ENCODE measurements at regions not wholly inside any gene's neighbourhood (a gene's known extent, or its start where the extent isn't known, plus 50 kb on each side); places are given as distances from the start of the nearest gene placed in this dataset.
"Not testable (repeated sequence)": the region's sequence is repeated elsewhere in the genome, so short reads cannot be mapped to it uniquely, and the experiment has no call there.

- no peak for TF ChIP-seq CTCF (IDR thresholded peaks at IDR 0.05; ENCODE audit: insufficient read depth, low read depth, low read length, missing control alignments)
- no peak overlapping the region for H3K4me3 ChIP-seq (ENCODE audit: low read depth, low read length)
- DNase-seq (ENCODE audit: low read depth): no peak
Measured at GRCh38 chr4:4658052-4658451, 116.2 kb upstream of the STX18 start.

- DNase-seq (ENCODE audit: low read depth): no peak
- H3K4me3 ChIP-seq (ENCODE audit: low read depth, low read length): no peak overlapping the region
- no peak for TF ChIP-seq CTCF (IDR thresholded peaks at IDR 0.05; ENCODE audit: insufficient read depth, low read depth, low read length, missing control alignments)
Measured at GRCh38 chr4:4656977-4657376, 115.1 kb upstream of the STX18 start.

- DNase-seq (ENCODE audit: low read depth): no peak
- TF ChIP-seq CTCF (IDR thresholded peaks at IDR 0.05; ENCODE audit: insufficient read depth, low read depth, low read length, missing control alignments): no peak
- H3K4me3 ChIP-seq (ENCODE audit: low read depth, low read length): no peak overlapping the region
Measured at GRCh38 chr4:4655901-4656300, 114.1 kb upstream of the STX18 start.

- no peak for TF ChIP-seq CTCF (IDR thresholded peaks at IDR 0.05; ENCODE audit: insufficient read depth, low read depth, low read length, missing control alignments)
- no peak overlapping the region for H3K4me3 ChIP-seq (ENCODE audit: low read depth, low read length)
- no peak for DNase-seq (ENCODE audit: low read depth)
Measured at GRCh38 chr4:4655011-4655410, 113.2 kb upstream of the STX18 start.

GRCh38 chr4:4651811-4652755, 110.2 kb upstream of the STX18 start:
- no peak overlapping the region for H3K4me3 ChIP-seq (ENCODE audit: low read depth, low read length)
- no peak for DNase-seq (ENCODE audit: low read depth)
- TF ChIP-seq CTCF (IDR thresholded peaks at IDR 0.05; ENCODE audit: insufficient read depth, low read depth, low read length, missing control alignments): no peak

GRCh38 chr4:4647041-4647440, 105.2 kb upstream of the STX18 start:
- no peak overlapping the region for H3K4me3 ChIP-seq (ENCODE audit: low read depth, low read length)
- TF ChIP-seq CTCF (IDR thresholded peaks at IDR 0.05; ENCODE audit: insufficient read depth, low read depth, low read length, missing control alignments): no peak
- no peak for DNase-seq (ENCODE audit: low read depth)

GRCh38 chr4:4645743-4646142, 103.9 kb upstream of the STX18 start:
- no peak for TF ChIP-seq CTCF (IDR thresholded peaks at IDR 0.05; ENCODE audit: insufficient read depth, low read depth, low read length, missing control alignments)
- no peak overlapping the region for H3K4me3 ChIP-seq (ENCODE audit: low read depth, low read length)
- DNase-seq (ENCODE audit: low read depth): no peak

GRCh38 chr4:4644277-4644676, 102.4 kb upstream of the STX18 start:
- not testable (repeated sequence) for DNase-seq (ENCODE audit: low read depth); H3K4me3 ChIP-seq (ENCODE audit: low read depth, low read length)

GRCh38 chr4:4643743-4644142, 101.9 kb upstream of the STX18 start:
- not testable (repeated sequence) for H3K4me3 ChIP-seq (ENCODE audit: low read depth, low read length); DNase-seq (ENCODE audit: low read depth)
